MM.1S (cell line): ENCODE measurements at regions not wholly inside any gene's neighbourhood (a gene's known extent, or its start where the extent isn't known, plus 50 kb on each side); places are given as distances from the start of the nearest gene placed in this dataset.

ENCODE experiments used
- EZH2 ChIP-seq: fragments of 300-600 bp; sonication (generic); optimal IDR thresholded peaks from 2 replicates; pipeline ENCODE3; 2017; ENCODE audit warnings: low read depth, mild to moderate bottlenecking, antibody characterized with exemption, low read length, mixed read lengths
- TF ChIP-seq, protein P1 (sequence below): fragments of 300-600 bp; sonication (generic); IDR thresholded peaks from 2 replicates; pipeline ENCODE4 v1.5.1; 2016; ENCODE audit warnings: antibody characterized with exemption, low read length, mixed read lengths

- TF ChIP-seq, protein P1, sequence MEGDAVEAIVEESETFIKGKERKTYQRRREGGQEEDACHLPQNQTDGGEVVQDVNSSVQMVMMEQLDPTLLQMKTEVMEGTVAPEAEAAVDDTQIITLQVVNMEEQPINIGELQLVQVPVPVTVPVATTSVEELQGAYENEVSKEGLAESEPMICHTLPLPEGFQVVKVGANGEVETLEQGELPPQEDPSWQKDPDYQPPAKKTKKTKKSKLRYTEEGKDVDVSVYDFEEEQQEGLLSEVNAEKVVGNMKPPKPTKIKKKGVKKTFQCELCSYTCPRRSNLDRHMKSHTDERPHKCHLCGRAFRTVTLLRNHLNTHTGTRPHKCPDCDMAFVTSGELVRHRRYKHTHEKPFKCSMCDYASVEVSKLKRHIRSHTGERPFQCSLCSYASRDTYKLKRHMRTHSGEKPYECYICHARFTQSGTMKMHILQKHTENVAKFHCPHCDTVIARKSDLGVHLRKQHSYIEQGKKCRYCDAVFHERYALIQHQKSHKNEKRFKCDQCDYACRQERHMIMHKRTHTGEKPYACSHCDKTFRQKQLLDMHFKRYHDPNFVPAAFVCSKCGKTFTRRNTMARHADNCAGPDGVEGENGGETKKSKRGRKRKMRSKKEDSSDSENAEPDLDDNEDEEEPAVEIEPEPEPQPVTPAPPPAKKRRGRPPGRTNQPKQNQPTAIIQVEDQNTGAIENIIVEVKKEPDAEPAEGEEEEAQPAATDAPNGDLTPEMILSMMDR, result no peak
- TF ChIP-seq EZH2, result no peak
Measured at GRCh38 chr13:31627097-31627845, 112.1 kb upstream of the RXFP2 start.
